Left lung (tissue), 4 donors: ENCODE measurements at regions not wholly inside any gene's neighbourhood (a gene's known extent, or its start where the extent isn't known, plus 50 kb on each side); places are given as distances from the start of the nearest gene placed in this dataset.

Experiments used
- ATAC-seq: fragments of 200-7000 bp; cut with Tn5 transposase; one replicate; pipeline ENCODE4 v1.9.1; 2020; ENCODE audit warnings: moderate library complexity
- DNase-seq, 4 donors: peaks; one replicate each; pipeline ENCODE4 v3.0.0-alpha.2; 2013 to 2020
- H3K27ac ChIP-seq, 2 donors: fragments of 200-600 bp; sonication (generic) in 1 of 2; one replicate each; pipeline versions ENCODE4 v1.5.0 to v1.8.0; 2020 to 2021
- H3K27me3 ChIP-seq, 2 donors: fragments of 200-600 bp; sonication (generic) in 1 of 2; one replicate each; pipeline versions ENCODE4 v1.5.0 to v1.8.0; 2020 to 2021
- H3K36me3 ChIP-seq, 2 donors: fragments of 200-600 bp; sonication (generic) in 1 of 2; one replicate each; pipeline versions ENCODE4 v1.5.0 to v1.8.0; 2020 to 2021
- H3K4me1 ChIP-seq, 2 donors: fragments of 200-600 bp; one replicate each; pipeline ENCODE4 v1.8.0; 2021
- H3K4me3 ChIP-seq, 2 donors: fragments of 200-600 bp; sonication (generic) in 1 of 2; one replicate each; pipeline versions ENCODE4 v1.5.0 to v1.8.0; 2020 to 2021; ENCODE audit warnings: mild to moderate bottlenecking in 1 of 2
- H3K9me3 ChIP-seq, 2 donors: fragments of 200-600 bp; sonication (generic) in 1 of 2; one replicate each; pipeline versions ENCODE4 v1.5.0 to v1.8.0; 2020 to 2021
- CTCF ChIP-seq, 2 donors: fragments of 200-600 bp; sonication (generic) in 1 of 2; IDR thresholded peaks; one replicate each; pipeline versions ENCODE4 v1.5.0 to v1.8.0; 2021; ENCODE audit warnings: antibody characterized with exemption in 2 of 2
- intact Hi-C, 2 donors: fragments of 100-400 bp; cut with DNase I; formaldehyde crosslinking; loops; one replicate each; pipeline versions ENCODE4 v1.11.2 to v1.14.2; 2022
- donor health status: DM: no; HTN: yes; CAD: no.
- donor health status: DM: no; HTN: no; CAD: no.

GRCh38 chr14:56720703-56721460, 89.4 kb downstream of the OTX2 start:
- intact Hi-C loops, result no loop called here
- DNase-seq (no peak), ATAC-seq (no peak)
- no peak for TF ChIP-seq CTCF (IDR thresholded peaks at IDR 0.05)
- Histone ChIP-seq H3K4me1 (no peaks in the 10 kb centered on the region), H3K27ac (no peak overlapping the region), H3K27me3 (no peaks in the 10 kb centered on the region), H3K9me3 (no peaks in the 10 kb centered on the region), H3K36me3 (no peaks in the 10 kb centered on the region), H3K4me3 (no peak overlapping the region)

DNA sequence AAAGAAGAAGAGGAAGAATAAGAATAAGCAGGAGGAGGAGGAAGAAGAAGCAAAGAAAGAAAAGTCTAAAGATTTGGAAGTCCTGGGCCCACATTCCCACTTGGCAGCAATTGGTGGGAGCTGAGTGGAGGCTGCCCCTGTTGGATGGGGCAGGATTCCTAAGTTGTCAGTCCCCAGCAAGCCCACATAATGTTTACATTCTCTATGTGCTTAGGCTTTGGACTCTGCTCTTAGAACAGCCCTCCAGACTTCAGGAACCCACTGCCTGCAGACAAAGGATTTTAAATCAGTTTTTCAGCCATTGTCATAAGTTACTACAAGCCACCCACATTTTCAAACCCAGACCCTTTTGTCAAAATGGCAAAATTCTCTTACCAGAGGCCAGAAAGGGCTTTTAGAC, 92.0 kb downstream of the OTX2 start:
- ATAC-seq (no peak), DNase-seq (no peak)
- Histone ChIP-seq H3K27ac (no peak overlapping the region), H3K4me1 (no peaks in the 10 kb centered on the region), H3K9me3 (no peaks in the 10 kb centered on the region), H3K27me3 (no peaks in the 10 kb centered on the region), H3K36me3 (no peaks in the 10 kb centered on the region), H3K4me3 (no peak overlapping the region)
- intact Hi-C loops, result no loop called here
- TF ChIP-seq CTCF (IDR thresholded peaks at IDR 0.05), result no peak

- no peak for DNase-seq
- H3K27ac ChIP-seq, result no peak overlapping the region
- H3K36me3 ChIP-seq, result no peaks in the 10 kb centered on the region
- no peak for ATAC-seq
- H3K9me3 ChIP-seq, result no peaks in the 10 kb centered on the region
- H3K27me3 ChIP-seq, result no peaks in the 10 kb centered on the region
- intact Hi-C loops, result no loop called here
- H3K4me3 ChIP-seq, result no peak overlapping the region
- H3K4me1 ChIP-seq, result no peaks in the 10 kb centered on the region
- TF ChIP-seq CTCF (IDR thresholded peaks at IDR 0.05), result no peak
These were observed 93.6 kb downstream of the OTX2 start for GRCh38 chr14:56716705-56717104.

DNA sequence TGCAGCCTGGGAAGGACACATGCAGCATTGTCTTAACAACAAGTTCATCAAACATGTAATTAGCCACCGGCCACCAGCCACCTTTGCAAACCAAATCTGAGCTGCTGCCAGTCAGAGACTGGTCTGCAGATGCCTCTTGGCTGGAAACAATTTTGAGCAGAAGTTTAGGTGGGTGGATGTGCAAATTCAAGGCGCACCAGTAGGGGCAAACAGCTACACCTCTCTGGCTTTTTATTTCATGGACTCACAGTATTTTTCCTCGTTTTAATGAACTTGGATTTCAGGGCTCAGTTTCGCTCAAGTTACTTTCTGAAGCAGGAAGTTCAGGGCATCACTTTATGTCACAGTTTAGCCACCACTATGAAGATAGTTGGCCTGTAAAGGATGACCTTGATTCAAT, 94.3 kb downstream of the OTX2 start:
- intact Hi-C loops, result no loop called here
- ATAC-seq (no peak), DNase-seq (no peak)
- Histone ChIP-seq H3K27ac (no peak overlapping the region), H3K36me3 (no peaks in the 10 kb centered on the region), H3K9me3 (no peaks in the 10 kb centered on the region), H3K4me3 (no peak overlapping the region), H3K4me1 (no peaks in the 10 kb centered on the region), H3K27me3 (no peaks in the 10 kb centered on the region)
- no peak for TF ChIP-seq CTCF (IDR thresholded peaks at IDR 0.05)

- no peak overlapping the region for H3K27ac ChIP-seq
- H3K36me3 ChIP-seq, result no peaks in the 10 kb centered on the region
- TF ChIP-seq CTCF (IDR thresholded peaks at IDR 0.05), result no peak
- H3K27me3 ChIP-seq, result peaks cover 0 to 10% of the 10 kb centered on the region in 2 donors
- no peak for ATAC-seq
- H3K4me1 ChIP-seq, result no peaks in the 10 kb centered on the region
- intact Hi-C loops, result no loop called here
- no peaks in the 10 kb centered on the region for H3K9me3 ChIP-seq
- no peak overlapping the region for H3K4me3 ChIP-seq
- DNase-seq, result no peak
These were observed 101.1 kb downstream of the OTX2 start for GRCh38 chr14:56709201-56709600.
